SJSA1 (cell line): ENCODE measurements at regions not wholly inside any gene's neighbourhood (a gene's known extent, or its start where the extent isn't known, plus 50 kb on each side); places are given as distances from the start of the nearest gene placed in this dataset.

Experiments used
- DNase-seq, 2 experiments: peaks; one replicate each; pipeline ENCODE4 v3.0.0-alpha.2; 2015 to 2020; ENCODE audit warnings: low spot score in 2 of 2, low read depth in 1 of 2
- H3K27ac ChIP-seq: fragments of 250-450 bp; sonication (Bioruptor Pico); 2 replicates; pipeline ENCODE4 v1.5.1; 2020; ENCODE audit warnings: mild to moderate bottlenecking, moderate library complexity
- H3K27me3 ChIP-seq: fragments of 250-450 bp; sonication (Bioruptor Pico); replicated peaks from 2 replicates; pipeline ENCODE4 v1.5.1; 2020; ENCODE audit warnings: mild to moderate bottlenecking, moderate library complexity
- H3K36me3 ChIP-seq: fragments of 250-450 bp; sonication (Bioruptor Pico); 2 replicates; pipeline ENCODE4 v1.5.1; 2020; ENCODE audit warnings: mild to moderate bottlenecking
- H3K4me1 ChIP-seq: fragments of 250-450 bp; sonication (Bioruptor Pico); replicated peaks from 2 replicates; pipeline ENCODE4 v1.6.1; 2021; ENCODE audit warnings: mild to moderate bottlenecking
- H3K4me3 ChIP-seq: fragments of 250-450 bp; sonication (Bioruptor Pico); 2 replicates; pipeline ENCODE4 v1.5.1; 2020; ENCODE audit warnings: mild to moderate bottlenecking
- H3K9me3 ChIP-seq: fragments of 250-450 bp; sonication (Bioruptor Pico); replicated peaks from 2 replicates; pipeline ENCODE4 v1.5.1; 2020; ENCODE audit warnings: mild to moderate bottlenecking

DNA sequence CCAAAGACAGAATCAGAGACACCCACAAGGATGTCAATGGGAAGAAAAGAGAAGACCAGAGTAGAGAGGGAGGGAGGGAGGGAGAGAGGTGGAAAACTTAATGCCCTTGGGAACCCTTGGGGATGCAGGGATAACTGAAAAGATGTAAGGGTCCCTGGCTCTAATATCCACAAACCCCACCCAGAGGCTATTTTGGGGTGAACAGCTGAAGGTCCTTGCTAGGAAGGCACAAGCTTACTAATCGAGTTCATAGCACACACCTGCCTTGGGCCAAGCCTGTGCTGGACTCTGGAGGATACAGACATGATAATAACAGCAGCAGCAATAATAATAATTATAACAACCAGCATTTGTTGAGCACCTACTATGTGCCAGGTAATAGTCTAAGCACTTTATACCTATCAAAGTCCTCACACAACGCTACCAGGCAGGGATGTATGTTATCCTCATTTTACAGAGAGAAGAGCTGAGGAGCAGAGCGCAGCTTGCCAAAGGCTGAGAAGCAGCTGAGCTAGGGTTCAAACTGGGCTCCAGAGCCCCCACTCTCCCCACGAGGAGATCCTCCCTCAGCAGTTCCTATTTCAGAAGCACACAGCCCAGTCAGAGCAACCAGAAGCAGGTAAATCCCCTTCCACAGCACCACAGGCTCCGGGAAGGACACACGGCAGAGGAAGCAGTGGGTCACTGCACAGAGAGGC, 174.2 kb downstream of the ANKRD60 start:
- Histone ChIP-seq H3K9me3 (no peaks in the 10 kb centered on the region), H3K4me3 (no peak overlapping the region), H3K4me1 (no peaks in the 10 kb centered on the region), H3K27ac (no peak overlapping the region), H3K27me3 (no peaks in the 10 kb centered on the region), H3K36me3 (no peaks in the 10 kb centered on the region)
- no peak for DNase-seq

DNA sequence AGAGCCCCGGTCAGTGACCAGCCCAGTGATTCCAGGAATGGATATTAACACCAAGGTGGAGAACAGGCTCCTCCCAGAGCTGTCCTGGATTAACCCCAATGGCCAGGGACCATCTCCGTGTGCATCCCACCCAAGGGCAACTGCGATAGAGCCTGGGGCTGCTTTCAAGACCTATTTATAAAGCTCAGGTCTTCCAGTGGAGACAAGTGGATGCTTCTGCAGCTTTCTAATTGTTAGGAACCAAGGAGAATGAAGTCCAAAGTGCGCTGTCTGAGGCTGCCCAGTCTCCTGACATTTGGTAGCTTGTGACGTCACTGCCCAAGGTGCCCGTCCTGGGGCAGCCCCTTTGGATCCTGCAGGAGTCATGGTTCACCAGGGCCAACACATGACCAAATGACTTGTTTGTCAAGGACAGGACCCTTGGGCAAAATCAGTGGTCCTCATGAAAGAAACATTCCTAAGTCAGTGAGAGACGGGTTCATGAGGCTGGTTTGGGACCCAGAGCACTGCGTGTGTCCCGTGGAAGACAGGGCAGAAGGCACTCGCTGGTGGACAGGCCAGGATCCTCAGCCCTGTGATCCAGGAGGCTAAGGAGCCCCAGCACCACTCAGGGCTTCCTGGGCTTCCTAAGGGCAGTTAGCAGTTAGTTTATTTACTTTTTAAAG, 174.9 kb downstream of the ANKRD60 start:
- no peaks in the 10 kb centered on the region for H3K36me3 ChIP-seq
- no peaks in the 10 kb centered on the region for H3K9me3 ChIP-seq
- H3K4me3 ChIP-seq: no peak overlapping the region
- H3K27ac ChIP-seq: no peak overlapping the region
- no peaks in the 10 kb centered on the region for H3K27me3 ChIP-seq
- H3K4me1 ChIP-seq: no peaks in the 10 kb centered on the region
- peak in 1 of 2 experiments; percentile 29 for DNase-seq

DNA sequence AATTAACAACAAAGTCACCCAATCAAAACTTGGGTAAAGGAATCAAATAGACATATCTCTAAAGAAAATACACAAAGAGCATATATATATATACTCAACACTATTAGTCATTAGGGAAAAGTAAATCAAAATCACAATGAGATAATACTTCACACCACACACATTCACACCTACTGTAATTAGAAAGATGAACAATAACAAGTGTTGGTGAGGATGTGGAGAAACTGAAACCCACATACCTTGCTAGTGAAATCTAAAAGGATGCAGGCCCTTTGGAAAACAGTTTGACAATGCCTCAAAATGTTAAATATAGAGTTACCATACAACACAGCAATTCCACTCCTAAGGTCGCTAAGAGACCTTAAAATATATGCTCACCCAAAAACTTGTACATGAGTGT, 177.1 kb downstream of the ANKRD60 start:
- Histone ChIP-seq H3K9me3 (no peaks in the 10 kb centered on the region), H3K36me3 (no peaks in the 10 kb centered on the region), H3K4me3 (no peak overlapping the region), H3K27ac (no peak overlapping the region), H3K27me3 (no peaks in the 10 kb centered on the region), H3K4me1 (no peaks in the 10 kb centered on the region)
- no peak for DNase-seq

DNA sequence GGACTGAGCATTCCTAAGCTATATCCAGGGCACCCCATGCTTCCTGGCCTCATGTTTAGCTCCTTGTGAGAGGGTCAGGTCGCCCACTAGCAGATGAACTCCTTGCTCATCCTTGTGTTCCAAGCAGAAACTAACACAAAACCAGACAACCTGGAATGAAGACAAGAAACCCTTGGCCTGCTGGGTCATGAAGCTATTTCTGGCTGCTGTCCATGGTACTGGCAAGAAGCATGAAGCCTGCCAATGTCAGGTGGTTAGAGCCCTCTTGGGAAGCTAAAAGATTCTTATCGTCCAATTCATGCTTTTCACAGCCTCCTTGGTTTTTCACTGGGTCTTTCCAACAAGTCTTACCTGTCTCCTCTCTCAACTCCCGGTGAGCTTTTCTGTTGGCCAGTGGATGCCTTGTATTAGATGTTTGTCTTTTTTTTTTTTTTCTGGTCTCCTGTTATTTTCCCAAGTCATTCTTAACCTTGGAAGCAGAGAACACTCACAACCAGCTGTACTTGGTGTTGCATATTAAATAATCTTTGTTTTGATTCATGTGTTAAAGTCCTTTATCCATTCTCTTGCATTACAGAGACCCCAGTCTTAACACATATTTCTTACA, 180.3 kb downstream of the ANKRD60 start:
- H3K27me3 ChIP-seq: no peaks in the 10 kb centered on the region
- no peaks in the 10 kb centered on the region for H3K9me3 ChIP-seq
- H3K27ac ChIP-seq: no peak overlapping the region
- H3K4me1 ChIP-seq: no peaks in the 10 kb centered on the region
- no peak overlapping the region for H3K4me3 ChIP-seq
- no peaks in the 10 kb centered on the region for H3K36me3 ChIP-seq
- DNase-seq: peak; percentile 16 to 44

DNA sequence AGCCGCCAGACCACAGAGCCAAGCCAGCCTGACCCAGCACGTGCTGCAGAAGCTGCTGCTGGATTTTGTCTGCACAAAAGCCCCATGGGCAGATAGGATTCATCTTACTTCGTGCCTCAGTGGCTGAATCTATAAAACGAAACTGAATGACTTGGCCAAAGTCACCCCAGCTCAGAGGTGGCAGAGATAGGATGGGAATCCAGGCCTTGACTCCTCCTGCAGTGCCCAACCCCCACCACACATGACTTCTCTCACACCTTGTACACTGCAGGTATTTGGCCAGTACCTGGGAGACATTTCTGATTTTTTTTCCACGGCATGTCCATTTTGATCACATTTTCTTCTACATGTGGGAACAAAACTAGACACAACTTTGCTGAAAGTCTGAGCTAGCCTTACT, 182.1 kb downstream of the ANKRD60 start:
- H3K27me3 ChIP-seq: no peaks in the 10 kb centered on the region
- H3K9me3 ChIP-seq: no peaks in the 10 kb centered on the region
- DNase-seq: no peak
- H3K27ac ChIP-seq: no peak overlapping the region
- H3K4me3 ChIP-seq: no peak overlapping the region
- no peaks in the 10 kb centered on the region for H3K4me1 ChIP-seq
- H3K36me3 ChIP-seq: no peaks in the 10 kb centered on the region

DNA sequence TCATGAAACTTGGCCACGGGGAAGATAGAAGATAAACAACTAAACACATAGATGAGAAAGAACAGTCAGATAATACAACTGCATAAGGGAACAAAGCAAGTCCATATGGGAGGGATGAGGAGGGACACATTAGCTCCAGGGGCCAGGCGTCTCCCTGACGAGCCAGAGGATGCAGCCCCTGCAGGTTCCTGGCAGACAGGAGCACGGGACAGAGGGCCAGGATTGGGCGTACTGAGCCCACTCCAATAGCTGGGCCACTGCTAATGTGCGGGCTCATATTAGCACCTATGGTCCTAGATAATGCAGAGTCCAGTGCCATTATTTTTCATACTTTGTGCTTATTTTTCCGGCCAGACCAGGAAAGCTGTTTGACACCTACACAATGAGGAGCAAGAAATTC, 182.9 kb downstream of the ANKRD60 start:
- no peak for DNase-seq
- Histone ChIP-seq H3K9me3 (no peaks in the 10 kb centered on the region), H3K4me1 (no peaks in the 10 kb centered on the region), H3K27me3 (no peaks in the 10 kb centered on the region), H3K4me3 (no peak overlapping the region), H3K36me3 (no peaks in the 10 kb centered on the region), H3K27ac (no peak overlapping the region)

DNA sequence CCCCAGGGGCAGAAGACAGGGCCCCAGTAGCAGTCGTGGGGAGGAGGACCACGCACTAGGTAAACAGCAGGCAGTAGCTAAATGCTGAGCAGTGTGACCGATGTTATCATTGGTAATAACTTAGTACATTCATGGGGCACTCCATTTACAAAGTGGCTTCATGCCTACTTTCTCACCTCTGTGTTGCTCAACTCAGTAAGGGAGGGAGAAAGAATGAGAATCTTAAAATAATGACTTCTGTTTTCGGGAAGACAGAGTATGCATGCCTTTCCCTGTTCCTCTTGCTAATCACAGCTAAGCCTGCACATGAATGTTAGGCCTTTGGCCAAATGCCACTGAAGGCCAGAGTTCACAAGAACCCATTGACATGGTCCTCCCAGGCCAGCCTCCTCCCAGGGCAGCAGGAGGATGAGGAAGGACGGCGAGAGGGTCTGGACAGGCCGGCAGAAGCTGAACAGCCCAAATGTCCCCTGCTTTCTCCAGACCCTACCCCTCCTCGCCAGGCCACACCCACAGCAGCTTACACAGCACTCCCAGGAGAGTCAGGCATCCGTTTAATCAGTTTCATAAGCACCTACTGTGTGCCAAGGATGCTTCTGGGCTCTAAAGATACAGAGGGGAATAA, 183.4 kb downstream of the ANKRD60 start:
- Histone ChIP-seq H3K9me3 (no peaks in the 10 kb centered on the region), H3K4me3 (no peak overlapping the region), H3K4me1 (no peaks in the 10 kb centered on the region), H3K27me3 (no peaks in the 10 kb centered on the region), H3K36me3 (no peaks in the 10 kb centered on the region), H3K27ac (no peak overlapping the region)
- DNase-seq: no peak

DNA sequence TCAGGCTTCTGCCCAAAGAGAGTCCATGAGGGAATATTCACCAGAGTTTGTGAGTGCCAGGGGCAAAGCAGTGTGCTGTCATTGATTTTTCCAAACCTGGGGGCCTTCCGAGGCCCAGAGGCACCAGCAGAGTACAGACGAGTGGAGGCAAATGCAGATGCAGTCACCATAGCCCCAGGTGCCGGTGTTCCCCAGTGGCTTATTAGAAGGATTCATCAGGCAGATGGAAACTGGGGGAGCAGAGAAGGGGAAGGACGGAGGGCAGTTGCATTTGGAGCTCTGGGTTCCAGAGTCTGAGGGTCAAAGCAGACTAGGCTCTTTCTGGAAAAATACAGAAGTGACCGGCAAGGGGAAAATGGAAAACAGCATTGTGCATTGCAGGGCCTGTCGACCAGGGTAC, 184.2 kb downstream of the ANKRD60 start:
- no peak overlapping the region for H3K4me3 ChIP-seq
- H3K36me3 ChIP-seq: no peaks in the 10 kb centered on the region
- DNase-seq: no peak
- H3K9me3 ChIP-seq: no peaks in the 10 kb centered on the region
- H3K27me3 ChIP-seq: no peaks in the 10 kb centered on the region
- H3K4me1 ChIP-seq: no peaks in the 10 kb centered on the region
- no peak overlapping the region for H3K27ac ChIP-seq

DNA sequence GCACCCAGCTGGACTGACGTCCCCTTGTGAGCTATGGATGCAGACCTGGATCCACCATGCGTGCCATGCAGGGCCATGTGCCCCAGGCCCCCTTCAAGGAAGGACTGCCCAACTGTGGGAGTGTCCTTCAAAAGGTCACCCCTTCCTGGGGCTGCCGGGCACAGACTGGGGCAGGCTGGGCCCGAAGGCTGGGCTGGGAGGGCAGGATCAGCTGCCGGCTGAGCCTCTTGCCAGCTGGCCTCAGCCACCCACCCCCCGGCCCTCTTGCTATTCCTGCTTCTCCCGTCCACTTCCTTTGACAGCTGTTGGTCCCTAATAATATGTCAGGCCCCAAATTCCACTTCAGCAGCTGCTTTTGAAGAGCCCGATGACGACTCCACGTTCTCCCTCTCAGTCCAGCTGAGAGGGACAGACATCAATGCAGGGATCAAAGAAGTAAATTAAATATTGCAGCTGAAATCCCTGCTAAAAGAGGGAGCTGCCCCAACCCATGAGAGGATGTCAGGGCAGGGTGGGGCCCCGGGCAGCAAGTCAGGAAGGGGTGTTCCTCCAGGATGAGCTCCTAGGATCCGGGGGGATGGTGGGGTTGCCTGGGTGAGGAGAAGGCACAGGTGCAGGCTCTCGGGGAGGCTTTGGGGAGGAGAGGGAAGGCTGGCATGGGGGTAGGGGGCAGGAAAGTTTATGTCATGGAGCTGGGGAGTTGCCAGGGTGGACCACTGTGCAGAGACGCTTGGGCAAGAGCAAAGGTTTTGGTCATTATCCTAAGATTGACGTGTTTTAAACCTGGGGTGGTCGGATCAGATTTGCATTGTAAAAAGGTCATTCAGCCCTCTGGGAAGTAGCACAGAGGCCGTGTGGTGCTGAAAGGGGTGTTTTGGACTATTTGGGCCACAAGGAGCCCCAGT, 185.0 kb downstream of the ANKRD60 start:
- Histone ChIP-seq H3K9me3 (no peaks in the 10 kb centered on the region), H3K4me1 (no peaks in the 10 kb centered on the region), H3K27ac (no peak overlapping the region), H3K27me3 (no peaks in the 10 kb centered on the region), H3K4me3 (no peak overlapping the region), H3K36me3 (no peaks in the 10 kb centered on the region)
- DNase-seq: no peak

DNA sequence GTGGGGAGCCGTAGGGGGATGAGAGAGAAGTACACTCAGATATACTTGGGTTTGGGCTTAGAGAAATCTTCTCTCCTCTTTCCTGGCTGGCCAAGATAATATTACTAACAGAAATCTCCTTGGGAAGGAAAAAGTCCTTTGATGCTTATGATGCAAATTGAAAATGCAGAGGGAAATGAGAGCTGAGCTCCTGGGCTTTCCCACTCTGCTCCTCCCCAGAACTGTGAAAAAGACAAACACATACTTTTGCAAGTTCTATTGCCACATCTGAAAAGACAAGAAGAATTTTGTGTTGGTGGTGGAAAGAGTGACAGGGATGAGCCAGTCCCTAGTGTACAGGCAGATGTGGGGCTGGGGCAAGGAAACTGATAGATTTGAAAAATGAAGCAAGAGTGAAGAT, 185.9 kb downstream of the ANKRD60 start:
- H3K27me3 ChIP-seq: no peaks in the 10 kb centered on the region
- no peaks in the 10 kb centered on the region for H3K36me3 ChIP-seq
- no peak overlapping the region for H3K27ac ChIP-seq
- no peaks in the 10 kb centered on the region for H3K4me1 ChIP-seq
- no peak overlapping the region for H3K4me3 ChIP-seq
- no peak for DNase-seq
- H3K9me3 ChIP-seq: no peaks in the 10 kb centered on the region

DNA sequence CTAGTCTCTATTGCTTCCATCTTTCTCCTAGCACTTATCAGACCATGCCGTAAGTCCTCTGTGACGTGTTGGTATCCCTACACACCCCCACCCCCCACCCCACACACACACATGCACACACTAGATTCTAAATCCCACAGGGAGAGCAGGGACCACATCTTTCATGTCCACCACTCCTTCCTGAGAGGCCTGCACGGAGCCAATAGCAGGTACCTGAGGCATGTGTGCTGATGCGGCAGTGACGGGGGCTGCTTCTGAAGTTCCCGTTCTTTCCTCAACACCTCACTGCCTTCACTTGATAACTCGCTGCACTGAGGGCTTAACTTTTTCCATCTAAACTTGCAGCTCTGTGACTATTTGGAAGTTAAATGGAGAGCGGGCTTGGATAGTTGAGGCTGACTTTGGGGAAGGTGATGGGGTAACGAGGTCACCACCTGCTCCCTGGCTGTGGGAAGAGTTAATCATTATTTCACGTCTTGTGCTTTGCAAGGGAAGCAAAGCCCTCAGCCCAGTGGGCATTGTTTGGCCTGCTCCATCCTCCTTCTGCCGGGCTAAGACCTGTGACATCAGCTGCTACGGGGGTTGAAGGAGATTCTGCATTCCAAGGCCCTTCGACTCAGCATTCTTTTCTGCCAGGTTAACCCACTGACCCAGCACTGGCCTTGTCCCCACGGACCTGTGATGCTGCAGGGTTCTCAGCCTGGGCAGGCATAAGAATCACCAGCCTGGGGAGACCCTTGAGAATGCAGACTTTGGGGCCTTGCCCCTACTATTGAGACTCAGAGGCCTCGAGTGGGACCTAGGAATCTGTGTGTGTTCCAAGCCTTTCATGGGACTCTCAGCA, 187.8 kb downstream of the ANKRD60 start:
- H3K36me3 ChIP-seq: no peaks in the 10 kb centered on the region
- H3K9me3 ChIP-seq: no peaks in the 10 kb centered on the region
- H3K4me3 ChIP-seq: no peak overlapping the region
- no peak for DNase-seq
- H3K27me3 ChIP-seq: no peaks in the 10 kb centered on the region
- no peak overlapping the region for H3K27ac ChIP-seq
- no peaks in the 10 kb centered on the region for H3K4me1 ChIP-seq

DNA sequence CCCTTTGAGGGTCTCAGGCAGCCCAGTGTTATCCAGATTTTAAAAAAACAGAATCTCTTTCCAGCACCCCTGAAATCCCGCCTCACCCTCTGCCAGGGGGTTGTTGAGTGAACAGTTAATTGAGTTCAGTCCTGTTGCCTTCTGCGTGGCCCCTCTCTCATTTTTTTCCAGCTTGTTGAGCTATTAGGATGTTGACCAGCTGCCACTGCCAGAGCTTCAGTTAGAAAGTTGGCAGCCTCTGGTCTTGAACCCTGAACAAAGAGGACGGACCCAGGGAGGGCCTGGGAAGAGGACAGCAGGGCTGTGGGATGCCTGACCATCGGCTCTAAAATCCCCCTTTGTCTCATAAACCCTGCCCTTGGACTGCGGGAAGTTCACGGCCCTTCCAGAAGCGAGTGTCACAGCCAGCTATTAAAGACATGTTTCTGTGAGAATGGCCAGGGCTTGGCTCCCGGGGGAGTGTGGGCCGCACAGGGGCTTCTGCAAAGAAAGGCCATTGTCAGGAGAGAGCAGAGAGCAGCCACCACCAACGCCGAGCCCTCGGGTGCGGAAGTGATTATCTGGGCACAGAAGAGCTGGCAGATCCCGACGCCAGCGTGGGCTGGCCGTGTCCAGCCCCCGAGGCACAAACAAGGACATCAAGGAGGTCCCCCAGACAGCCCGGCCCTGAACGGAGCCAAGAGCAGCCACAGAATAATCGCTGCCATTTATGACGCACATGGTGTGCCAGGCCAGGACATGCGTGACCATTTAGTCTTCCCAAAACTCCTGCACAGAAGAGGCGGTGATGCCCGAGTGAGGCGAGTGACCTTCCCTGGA, 189.0 kb downstream of the ANKRD60 start:
- no peak for DNase-seq
- no peak overlapping the region for H3K4me3 ChIP-seq
- no peak overlapping the region for H3K27ac ChIP-seq
- H3K4me1 ChIP-seq: no peaks in the 10 kb centered on the region
- no peaks in the 10 kb centered on the region for H3K9me3 ChIP-seq
- H3K27me3 ChIP-seq: no peaks in the 10 kb centered on the region
- H3K36me3 ChIP-seq: no peaks in the 10 kb centered on the region
